HL-60 (cell line): ENCODE measurements at regions not wholly inside any gene's neighbourhood (a gene's known extent, or its start where the extent isn't known, plus 50 kb on each side); places are given as distances from the start of the nearest gene placed in this dataset.

ENCODE experiments used
- DNase-seq, 2 experiments: peaks; one replicate each; pipeline ENCODE4 v3.0.0-alpha.2; 2010 to 2020; ENCODE audit warnings: low read depth in 1 of 2, low spot score in 1 of 2
- H3K27ac ChIP-seq: fragments of 250-450 bp; sonication (Bioruptor Pico); replicated peaks from 2 replicates; pipeline ENCODE4 v1.5.1; 2020; ENCODE audit warnings: mild to moderate bottlenecking, moderate library complexity
- H3K27me3 ChIP-seq: fragments of 250-450 bp; sonication (Bioruptor Pico); 2 replicates; pipeline ENCODE4 v1.5.1; 2021; ENCODE audit warnings: mild to moderate bottlenecking, moderate library complexity; ENCODE audit not compliant: insufficient read depth, poor library complexity, severe bottlenecking
- H3K4me3 ChIP-seq: replicated peaks from 2 replicates; pipeline ENCODE4 v1.5.1; 2011; ENCODE audit warnings: mild to moderate bottlenecking, control low read depth, low read length; ENCODE audit not compliant: insufficient read depth
- CTCF ChIP-seq: IDR thresholded peaks from one replicate; pipeline ENCODE4 v1.5.1; 2011; ENCODE audit warnings: low read length, control low read depth, inconsistent platforms; ENCODE audit not compliant: insufficient read depth
- GABPA ChIP-seq: IDR thresholded peaks from 2 replicates; pipeline ENCODE4 v1.6.1; 2012; ENCODE audit warnings: low read depth
- POLR2AphosphoS5 ChIP-seq: IDR thresholded peaks from 2 replicates; pipeline ENCODE4 v1.6.1; 2012; ENCODE audit warnings: low read depth
- REST ChIP-seq: IDR thresholded peaks from 2 replicates; pipeline ENCODE4 v1.6.1; 2012; ENCODE audit warnings: low read depth; ENCODE audit not compliant: insufficient replicate concordance
- SPI1 ChIP-seq: IDR thresholded peaks from 2 replicates; pipeline ENCODE4 v1.6.1; 2012; ENCODE audit warnings: low read depth, mild to moderate bottlenecking, borderline replicate concordance

GRCh38 chr11:129530154-129530895 is 154.7 kb downstream of the BARX2 start:
- DNase-seq = no peak
- TF ChIP-seq CTCF = no peak
- no peak for TF ChIP-seq SPI1
- TF ChIP-seq GABPA = no peak
- no peak for TF ChIP-seq POLR2AphosphoS5
- no peak for TF ChIP-seq REST
- no peak overlapping the region for H3K4me3 ChIP-seq
- peaks cover 7% of the 10 kb centered on the region for H3K27me3 ChIP-seq
- no peak overlapping the region for H3K27ac ChIP-seq

GRCh38 chr11:129533395-129533794 is 157.7 kb downstream of the BARX2 start:
- Histone ChIP-seq H3K27ac (no peak overlapping the region), H3K4me3 (no peak overlapping the region), H3K27me3 (peaks cover 7% of the 10 kb centered on the region)
- no peak for TF ChIP-seq POLR2AphosphoS5
- TF ChIP-seq REST = no peak
- TF ChIP-seq SPI1 = no peak
- no peak for TF ChIP-seq GABPA
- no peak for TF ChIP-seq CTCF
- no peak for DNase-seq

GRCh38 chr11:129536338-129536737 is 160.7 kb downstream of the BARX2 start:
- peaks cover 7% of the 10 kb centered on the region for H3K27me3 ChIP-seq
- DNase-seq = no peak
- no peak overlapping the region for H3K4me3 ChIP-seq
- no peak for TF ChIP-seq REST
- TF ChIP-seq POLR2AphosphoS5 = no peak
- TF ChIP-seq SPI1 = no peak
- no peak for TF ChIP-seq GABPA
- TF ChIP-seq CTCF = no peak
- H3K27ac ChIP-seq = no peak overlapping the region
